Aorta (tissue), 5 donors: ENCODE measurements at regions not wholly inside any gene's neighbourhood (a gene's known extent, or its start where the extent isn't known, plus 50 kb on each side); places are given as distances from the start of the nearest gene placed in this dataset.

Source experiments
- ATAC-seq: fragments of 200-7000 bp; cut with Tn5 transposase; one replicate; pipeline ENCODE4 v1.9.1; 2022; ENCODE audit warnings: moderate library complexity; ENCODE audit not compliant: low FRiP score
- DNase-seq, 2 donors: peaks; one replicate each; pipeline ENCODE4 v3.0.0-alpha.2; 2020
- H3K27ac ChIP-seq, 2 donors: one replicate each; pipeline ENCODE4 v1.5.1; 2013; ENCODE audit warnings: low read length in 2 of 2, mild to moderate bottlenecking in 2 of 2, moderate library complexity in 2 of 2, control low read depth in 1 of 2, inconsistent platforms in 1 of 2, low read depth in 1 of 2
- H3K27me3 ChIP-seq, 2 donors: one replicate each; pipeline ENCODE4 v1.6.1; 2013; ENCODE audit warnings: control low read depth in 1 of 2, low read length in 1 of 2, mild to moderate bottlenecking in 1 of 2, moderate library complexity in 1 of 2; ENCODE audit not compliant: insufficient read depth in 2 of 2, control insufficient read depth in 1 of 2
- H3K36me3 ChIP-seq, 2 donors: one replicate each; pipeline ENCODE4 v1.6.1; 2013; ENCODE audit warnings: control low read depth in 1 of 2, low read length in 1 of 2, mild to moderate bottlenecking in 1 of 2; ENCODE audit not compliant: insufficient read depth in 2 of 2, control insufficient read depth in 1 of 2
- H3K4me1 ChIP-seq, 2 donors: one replicate each; pipeline ENCODE4 v1.6.1; 2013; ENCODE audit warnings: low read length in 2 of 2, control low read depth in 1 of 2, mild to moderate bottlenecking in 1 of 2, moderate library complexity in 1 of 2; ENCODE audit not compliant: insufficient read depth in 2 of 2, control insufficient read depth in 1 of 2
- H3K4me3 ChIP-seq, 2 donors: one replicate each; pipeline ENCODE4 v1.5.1; 2013; ENCODE audit warnings: low read length in 2 of 2, control low read depth in 1 of 2, mild to moderate bottlenecking in 1 of 2
- H3K9me3 ChIP-seq: one replicate; pipeline ENCODE4 v1.6.1; 2013; ENCODE audit warnings: mild to moderate bottlenecking, low read length; ENCODE audit not compliant: control insufficient read depth
- WGBS, 2 donors: extraction: QIAGEN DNeasy Blood & Tissue Kit; methylation state at CpG; one replicate each; pipeline ENCODE4 v1.1.7; 2013; 5-methylcytosine and 5-hydroxymethylcytosine counted together
- intact Hi-C, 2 donors: fragments of 100-400 bp; cut with DNase I; formaldehyde crosslinking; loops; one replicate each; pipeline versions ENCODE4 v1.14.2 to v1.15.0; 2022
- donor health status: healthy with polysubstance abuse.
- donor health status: Bipolar disorder and iron deficiency.
- donor health status: DM: no; HTN: no; CAD: no.
- donor health status: DM: no; HTN: no; CAD: no.
- donor health status: DM: yes; HTN: yes; CAD: no.

GRCh38 chr6:18962361-18962905 lies 575.3 kb downstream of the RNF144B start:
- no peak overlapping the region for H3K27ac ChIP-seq
- no peaks in the 10 kb centered on the region for H3K36me3 ChIP-seq
- H3K4me3 ChIP-seq: no peak overlapping the region
- no peaks in the 10 kb centered on the region for H3K27me3 ChIP-seq
- H3K4me1 ChIP-seq: no peaks in the 10 kb centered on the region
- intact Hi-C loops: no loop called here
- ATAC-seq (no peak), DNase-seq (no peak)
- 90 to 93% methylated on average over 4 of the region's 4 CpGs for WGBS, 2 donors
- no peaks in the 10 kb centered on the region for H3K9me3 ChIP-seq

GRCh38 chr6:18963439-18963838 lies 576.3 kb downstream of the RNF144B start:
- WGBS, 2 donors: 97 to 100% methylated on average over 3 of the region's 3 CpGs
- ATAC-seq (no peak), DNase-seq (no peak)
- H3K4me1 ChIP-seq: no peaks in the 10 kb centered on the region
- intact Hi-C loops: no loop called here
- no peaks in the 10 kb centered on the region for H3K27me3 ChIP-seq
- H3K4me3 ChIP-seq: no peak overlapping the region
- no peaks in the 10 kb centered on the region for H3K36me3 ChIP-seq
- H3K27ac ChIP-seq: no peak overlapping the region
- H3K9me3 ChIP-seq: no peaks in the 10 kb centered on the region

GRCh38 chr6:18973251-18973650 lies 586.1 kb downstream of the RNF144B start:
- peaks cover 0 to 3% of the 10 kb centered on the region in 2 donors for H3K4me1 ChIP-seq
- H3K9me3 ChIP-seq: no peaks in the 10 kb centered on the region
- no peak overlapping the region for H3K27ac ChIP-seq
- intact Hi-C loops: no loop called here
- no peaks in the 10 kb centered on the region for H3K36me3 ChIP-seq
- no peak overlapping the region for H3K4me3 ChIP-seq
- no peak for DNase-seq
- no peaks in the 10 kb centered on the region for H3K27me3 ChIP-seq
- WGBS, 2 donors: 65 to 69% methylated on average over 3 of the region's 3 CpGs
- ATAC-seq: no peak

- Histone ChIP-seq H3K27ac (no peak overlapping the region), H3K36me3 (no peaks in the 10 kb centered on the region), H3K27me3 (no peaks in the 10 kb centered on the region), H3K9me3 (no peaks in the 10 kb centered on the region), H3K4me1 (peaks cover 0 to 3% of the 10 kb centered on the region in 2 donors), H3K4me3 (no peak overlapping the region)
- 97 to 100% methylated on average over 2 of the region's 2 CpGs for WGBS, 2 donors
- ATAC-seq: no peak
- intact Hi-C loops: no loop called here
- DNase-seq: no peak
Observed at GRCh38 chr6:18976091-18976490, 588.9 kb downstream of the RNF144B start.

GRCh38 chr6:18976966-18977365 lies 589.8 kb downstream of the RNF144B start:
- DNase-seq: no peak
- ATAC-seq: no peak
- 78 to 87% methylated on average over 1 of the region's 1 CpG for WGBS, 2 donors
- Histone ChIP-seq H3K9me3 (no peaks in the 10 kb centered on the region), H3K36me3 (no peaks in the 10 kb centered on the region), H3K27me3 (no peaks in the 10 kb centered on the region), H3K4me1 (peaks cover 3% of the 10 kb centered on the region in 2 donors), H3K4me3 (no peak overlapping the region), H3K27ac (no peak overlapping the region)
- intact Hi-C loops: no loop called here

- Histone ChIP-seq H3K36me3 (no peaks in the 10 kb centered on the region), H3K27me3 (no peaks in the 10 kb centered on the region), H3K4me3 (no peak overlapping the region), H3K27ac (no peak overlapping the region), H3K9me3 (no peaks in the 10 kb centered on the region), H3K4me1 (peaks cover 3% of the 10 kb centered on the region in 2 donors)
- ATAC-seq: peak; percentile 66
- DNase-seq: no peak
- 69 to 71% methylated on average over 3 of the region's 3 CpGs for WGBS, 2 donors
- intact Hi-C loops: no loop called here
Observed at GRCh38 chr6:18978337-18979128, 591.4 kb downstream of the RNF144B start.

GRCh38 chr6:18985061-18985460 lies 597.9 kb downstream of the RNF144B start:
- DNase-seq (no peak), ATAC-seq (no peak)
- Histone ChIP-seq H3K9me3 (no peaks in the 10 kb centered on the region), H3K27me3 (no peaks in the 10 kb centered on the region), H3K36me3 (no peaks in the 10 kb centered on the region), H3K27ac (no peak overlapping the region), H3K4me3 (no peak overlapping the region), H3K4me1 (peaks cover 0 to 3% of the 10 kb centered on the region in 2 donors)
- intact Hi-C loops: no loop called here
- WGBS, 2 donors: 95 to 96% methylated on average over 8 of the region's 8 CpGs

- no peaks in the 10 kb centered on the region for H3K9me3 ChIP-seq
- no peak overlapping the region for H3K4me3 ChIP-seq
- WGBS, 2 donors: 78 to 88% methylated on average over 2 of the region's 2 CpGs
- H3K27me3 ChIP-seq: no peaks in the 10 kb centered on the region
- DNase-seq (no peak), ATAC-seq (no peak)
- H3K36me3 ChIP-seq: no peaks in the 10 kb centered on the region
- no peak overlapping the region for H3K27ac ChIP-seq
- H3K4me1 ChIP-seq: peaks cover 0 to 3% of the 10 kb centered on the region in 2 donors
- intact Hi-C loops: no loop called here
Observed at GRCh38 chr6:18985996-18986395, 598.8 kb downstream of the RNF144B start.

GRCh38 chr6:18988636-18989035 lies 601.5 kb downstream of the RNF144B start:
- Histone ChIP-seq H3K9me3 (no peaks in the 10 kb centered on the region), H3K36me3 (no peaks in the 10 kb centered on the region), H3K27me3 (no peaks in the 10 kb centered on the region), H3K4me1 (no peaks in the 10 kb centered on the region), H3K27ac (no peak overlapping the region), H3K4me3 (no peak overlapping the region)
- DNase-seq (no peak), ATAC-seq (no peak)
- 63 to 76% methylated on average over 3 of the region's 3 CpGs for WGBS, 2 donors
- intact Hi-C loops: no loop called here
